GM12878 (cell line): ENCODE measurements at regions not wholly inside any gene's neighbourhood (a gene's known extent, or its start where the extent isn't known, plus 50 kb on each side); places are given as distances from the start of the nearest gene placed in this dataset.

Source experiments
- ATAC-seq: fragments of 200-7000 bp; cut with Tn5 transposase; 3 replicates; pipeline ENCODE4 v1.9.1; 2020; ENCODE audit warnings: mild to moderate bottlenecking, moderate library complexity
- BruUV-seq: library from RNA; stranded (reverse); fragments of 400-500 nt; replicated peaks from 2 replicates; lab custom pipeline; 2021; lab: Mats Ljungman, UMichigan
- CTCF ChIA-PET: fragments of 300-600 bp; sonication (Branson Sonifier 250); formaldehyde crosslinking; extraction: SDS; loops from one replicate; lab custom pipeline; 2021; ENCODE audit warnings: inconsistent platforms; lab: Yijun Ruan, JAX
- POLR2A ChIA-PET: fragments of 350-600 bp; formaldehyde crosslinking; extraction: SDS; loops from one replicate; lab custom pipeline; 2021; ENCODE audit warnings: inconsistent platforms; lab: Charles Lee
- RAD21 ChIA-PET: fragments of 300-600 bp; sonication (Branson Sonifier 250); formaldehyde crosslinking; loops from one replicate; lab custom pipeline; 2023; ENCODE audit warnings: antibody characterized with exemption; ENCODE audit not compliant: unreplicated experiment; lab: Charles Lee
- SMC1A ChIA-PET: fragments of 300-600 bp; sonication (Branson Sonifier 250); formaldehyde crosslinking; loops from one replicate; lab custom pipeline; 2023; ENCODE audit not compliant: unreplicated experiment, uncharacterized antibody; lab: Charles Lee
- DNase-seq: peaks from one replicate; pipeline ENCODE4 v3.0.0-alpha.2; 2011; ENCODE audit warnings: low read depth, low spot score
- FAIRE-seq: peaks from 3 replicates; lab custom pipeline; 2011; peaks lifted over from hg19 to GRCh38; lab: Jason Lieb, UNC
- H2AFZ ChIP-seq: 2 replicates; pipeline ENCODE4 v1.6.0; 2011; ENCODE audit warnings: low read depth, low read length, control low read depth; ENCODE audit not compliant: control insufficient read depth
- H3K27ac ChIP-seq: 2 replicates; pipeline ENCODE4 v1.5.1; 2011; ENCODE audit warnings: control low read depth; ENCODE audit not compliant: control insufficient read depth, insufficient read depth
- H3K27me3 ChIP-seq, 2 experiments: replicated peaks in 1 of 2; 2 replicates each; pipeline versions ENCODE4 v1.6.0 to v1.6.1; 2011; ENCODE audit warnings: low read length in 1 of 2; ENCODE audit not compliant: control insufficient read depth in 2 of 2, insufficient read depth in 2 of 2
- H3K36me3 ChIP-seq, 2 experiments: 2 replicates each; pipeline ENCODE4 v1.5.1; 2011; ENCODE audit warnings: low read length in 1 of 2; ENCODE audit not compliant: control insufficient read depth in 2 of 2, insufficient read depth in 2 of 2
- H3K4me1 ChIP-seq: 2 replicates; pipeline ENCODE4 v1.6.1; 2011; ENCODE audit warnings: mild to moderate bottlenecking, low read length, moderate library complexity, mixed read lengths; ENCODE audit not compliant: control insufficient read depth, insufficient read depth
- H3K4me2 ChIP-seq: 2 replicates; pipeline ENCODE4 v1.6.0; 2011; ENCODE audit warnings: control low read depth; ENCODE audit not compliant: control insufficient read depth, insufficient read depth
- H3K4me3 ChIP-seq: fragments of 200-600 bp; sonication (generic); 2 replicates; pipeline ENCODE4 v1.5.1; 2016
- H3K79me2 ChIP-seq: 2 replicates; pipeline ENCODE4 v1.6.0; 2011; ENCODE audit warnings: low read length; ENCODE audit not compliant: control insufficient read depth, insufficient read depth
- H3K9ac ChIP-seq: 2 replicates; pipeline ENCODE4 v1.8.0; 2011; ENCODE audit warnings: low read length, control low read depth, mixed read lengths; ENCODE audit not compliant: control insufficient read depth, insufficient read depth
- H3K9me3 ChIP-seq: replicated peaks from 3 replicates; pipeline ENCODE4 v1.5.1; 2011; ENCODE audit warnings: mild to moderate bottlenecking, low read length; ENCODE audit not compliant: control insufficient read depth, insufficient read depth
- H4K20me1 ChIP-seq: 2 replicates; pipeline ENCODE4 v1.6.0; 2011; ENCODE audit not compliant: control insufficient read depth, insufficient read depth
- BCL3 ChIP-seq: IDR thresholded peaks from 2 replicates; pipeline ENCODE4 v1.6.1; 2011; ENCODE audit warnings: borderline replicate concordance, low read depth, mild to moderate bottlenecking, moderate library complexity, low read length; ENCODE audit not compliant: insufficient read depth, poor library complexity, severe bottlenecking
- CBX3 ChIP-seq: fragments of 200-600 bp; sonication (generic); IDR thresholded peaks from 2 replicates; pipeline ENCODE4 v1.6.1; 2016; ENCODE audit warnings: low read depth, borderline replicate concordance
- EGR1 ChIP-seq, 2 experiments: IDR thresholded peaks; 1 replicate in 1 of 2; 2 replicates in 1 of 2; pipeline ENCODE4 v1.6.1; 2011 to 2012; ENCODE audit warnings: low read depth in 2 of 2, low read length in 2 of 2, borderline replicate concordance in 1 of 2, mild to moderate bottlenecking in 1 of 2, moderate library complexity in 1 of 2
- MLLT1 ChIP-seq: fragments of 450-650 bp; IDR thresholded peaks from 2 replicates; pipeline ENCODE4 v1.6.1; 2016; ENCODE audit warnings: mild to moderate bottlenecking
- RAD51 ChIP-seq: fragments of 450-650 bp; IDR thresholded peaks from 2 replicates; pipeline ENCODE4 v1.6.1; 2016; ENCODE audit warnings: moderate library complexity, mild to moderate bottlenecking, inconsistent platforms
- WGBS: methylation state at CpG from one replicate; pipeline ENCODE4 v1.1.6; 2016; ENCODE audit warnings: low lambda C conversion rate; ENCODE audit not compliant: insufficient replicate concordance, insufficient coverage; ENCODE audit errors: missing lambda C conversion rate; 5-methylcytosine and 5-hydroxymethylcytosine counted together
- in situ Hi-C: fragments of 300-500 bp; cut with MboI; formaldehyde crosslinking; loops from 9 replicates; pipeline ENCODE4 v1.14.3; 2018; ENCODE audit warnings: mixed read lengths
- intact Hi-C: fragments of 100-400 bp; cut with micrococcal nuclease; formaldehyde crosslinking; loops from one replicate; pipeline ENCODE4 v1.14.2; 2022; ENCODE audit not compliant: unreplicated experiment

GRCh38 chr5:62199792-62200716 lies 106.0 kb upstream of the KIF2A start:
- H3K36me3 ChIP-seq = no peaks in the 10 kb centered on the region
- H3K79me2 ChIP-seq = no peaks in the 10 kb centered on the region
- H3K27me3 ChIP-seq = 0 out of 4 replicates have a peak, but pooled peaks cover 1 to 2% of the 10 kb centered on the region in 2 experiments
- in situ Hi-C loops = loop anchor here (25.0 kb wide), 1 partner anchor 587 kb away; no protein-coding TSS in a partner anchor
- H3K9me3 ChIP-seq = no peaks in the 10 kb centered on the region; the same call in 2 of the 3 replicates
- intact Hi-C loops = no loop called here
- FAIRE-seq = no peak
- POLR2A ChIA-PET = no interaction called here
- ATAC-seq = no peak
- no peak overlapping the region for H3K4me2 ChIP-seq
- H3K4me3 ChIP-seq = no peak overlapping the region
- no peak overlapping the region for H3K27ac ChIP-seq
- no peaks in the 10 kb centered on the region for H3K4me1 ChIP-seq
- RAD21 ChIA-PET = no interaction called here
- H4K20me1 ChIP-seq = no peaks in the 10 kb centered on the region
- H2AFZ ChIP-seq = no peak overlapping the region
- DNase-seq = no peak
- no TSS peak for BruUV-seq
- no peak for TF ChIP-seq BCL3
- SMC1A ChIA-PET = interaction anchor here (1.5 kb wide), 1 partner anchor 153 kb away, joined by 3 read pairs; no protein-coding TSS in a partner anchor
- CTCF ChIA-PET = no interaction called here
- WGBS = 18% methylated on average over 7 of the region's 7 CpGs
- no peak overlapping the region for H3K9ac ChIP-seq

- SMC1A ChIA-PET = no interaction called here
- Histone ChIP-seq H3K27ac (no peak overlapping the region), H4K20me1 (no peaks in the 10 kb centered on the region), H3K9me3 (no peaks in the 10 kb centered on the region), H3K36me3 (no peaks in the 10 kb centered on the region), H3K4me2 (no peak overlapping the region), H3K27me3 (peaks cover 0 to 1% of the 10 kb centered on the region in 2 experiments; a peak in 1 of 4 replicates), H3K79me2 (no peaks in the 10 kb centered on the region), H3K9ac (no peak overlapping the region), H2AFZ (no peak overlapping the region), H3K4me3 (no peak overlapping the region), H3K4me1 (no peaks in the 10 kb centered on the region)
- WGBS = 45% methylated on average over 9 of the region's 9 CpGs
- intact Hi-C loops (no loop called here), in situ Hi-C loops (loop anchor here (25.0 kb wide), 1 partner anchor 581 kb away; no protein-coding TSS in a partner anchor)
- ATAC-seq (peak; percentile 14; the same call in 1 of the 3 replicates), DNase-seq (no peak), FAIRE-seq (no peak)
- RAD21 ChIA-PET = no interaction called here
- CTCF ChIA-PET = no interaction called here
- BruUV-seq = no TSS peak
- POLR2A ChIA-PET = no interaction called here
- TF ChIP-seq RAD51 (no peak), MLLT1 (no peak), EGR1 (IDR thresholded peaks at IDR 0.05; ENCODE audit: borderline replicate concordance in 1 of 2, low read depth in 2 of 2, low read length in 2 of 2) (no peak), CBX3 (no peak)
Measured at GRCh38 chr5:62206150-62206829, 99.7 kb upstream of the KIF2A start.
